DND-41 (cell line): ENCODE measurements at regions not wholly inside any gene's neighbourhood (a gene's known extent, or its start where the extent isn't known, plus 50 kb on each side); places are given as distances from the start of the nearest gene placed in this dataset.

Source experiments
- ATAC-seq: fragments of 200-7000 bp; cut with Tn5 transposase; 3 replicates; pipeline ENCODE4 v1.9.1; 2021; ENCODE audit warnings: low read depth; ENCODE audit not compliant: insufficient read depth
- DNase-seq: peaks from one replicate; pipeline ENCODE4 v3.0.0-alpha.2; 2020
- H2AFZ ChIP-seq: 2 replicates; pipeline ENCODE4 v1.6.0; 2012; ENCODE audit warnings: low read depth, low read length
- H3K27ac ChIP-seq: 2 replicates; pipeline ENCODE4 v1.5.1; 2012; ENCODE audit warnings: low read length, inconsistent platforms
- H3K27me3 ChIP-seq: fragments of 200-600 bp; sonication (generic); 2 replicates; pipeline ENCODE4 v1.6.0; 2012; ENCODE audit warnings: low read length, mild to moderate bottlenecking, inconsistent platforms; ENCODE audit not compliant: insufficient read depth, poor library complexity
- H3K36me3 ChIP-seq: 2 replicates; pipeline ENCODE4 v1.5.1; 2012; ENCODE audit warnings: low read length, inconsistent platforms; ENCODE audit not compliant: insufficient read depth
- H3K4me1 ChIP-seq: 2 replicates; pipeline ENCODE4 v1.5.1; 2012; ENCODE audit warnings: mild to moderate bottlenecking, low read length; ENCODE audit not compliant: insufficient read depth
- H3K4me2 ChIP-seq: 2 replicates; pipeline ENCODE4 v1.6.0; 2012; ENCODE audit warnings: mild to moderate bottlenecking, moderate library complexity, low read length, inconsistent platforms; ENCODE audit not compliant: insufficient read depth
- H3K4me3 ChIP-seq, 2 experiments: fragments of 200-600 bp in 1 of 2; shearing (Covaris generic) in 1 of 2; 2 replicates each; pipeline ENCODE4 v1.5.1; 2012 to 2016; ENCODE audit warnings: inconsistent platforms in 2 of 2, low read length in 2 of 2, mild to moderate bottlenecking in 2 of 2, low read depth in 1 of 2, moderate library complexity in 1 of 2
- H3K79me2 ChIP-seq: 2 replicates; pipeline ENCODE4 v1.6.0; 2012; ENCODE audit warnings: low read length, inconsistent platforms; ENCODE audit not compliant: insufficient read depth
- H3K9ac ChIP-seq: 2 replicates; pipeline ENCODE4 v1.6.0; 2012; ENCODE audit warnings: low read depth, mild to moderate bottlenecking, inconsistent platforms, low read length, moderate library complexity
- H3K9me3 ChIP-seq: 2 replicates; pipeline ENCODE4 v1.5.1; 2012; ENCODE audit warnings: low read length, moderate library complexity, mild to moderate bottlenecking, inconsistent platforms; ENCODE audit not compliant: insufficient read depth, severe bottlenecking
- H4K20me1 ChIP-seq: 2 replicates; pipeline ENCODE4 v1.6.0; 2012; ENCODE audit warnings: low read length; ENCODE audit not compliant: insufficient read depth
- EZH2 ChIP-seq: IDR thresholded peaks from 3 replicates; pipeline ENCODE4 v1.6.1; 2012; ENCODE audit warnings: borderline replicate concordance, low read depth, mild to moderate bottlenecking, moderate library complexity, low read length, inconsistent platforms; ENCODE audit not compliant: severe bottlenecking
- TF ChIP-seq, protein P1 (sequence below): IDR thresholded peaks from 2 replicates; pipeline ENCODE4 v1.5.1; 2012; ENCODE audit warnings: borderline replicate concordance, low read length, moderate library complexity, mild to moderate bottlenecking; ENCODE audit not compliant: poor library complexity, severe bottlenecking; ENCODE audit errors: extremely low read depth

GRCh38 chr18:34159691-34160185 is 65.0 kb downstream of the NOL4 start:
- no peaks in the 10 kb centered on the region for H3K27me3 ChIP-seq
- ATAC-seq (no peak), DNase-seq (no peak)
- H3K9ac ChIP-seq, result no peak overlapping the region
- no peak overlapping the region for H3K4me2 ChIP-seq
- H3K4me1 ChIP-seq, result no peaks in the 10 kb centered on the region
- no peak overlapping the region for H3K27ac ChIP-seq
- TF ChIP-seq EZH2, result no peak
- TF ChIP-seq, protein P1, sequence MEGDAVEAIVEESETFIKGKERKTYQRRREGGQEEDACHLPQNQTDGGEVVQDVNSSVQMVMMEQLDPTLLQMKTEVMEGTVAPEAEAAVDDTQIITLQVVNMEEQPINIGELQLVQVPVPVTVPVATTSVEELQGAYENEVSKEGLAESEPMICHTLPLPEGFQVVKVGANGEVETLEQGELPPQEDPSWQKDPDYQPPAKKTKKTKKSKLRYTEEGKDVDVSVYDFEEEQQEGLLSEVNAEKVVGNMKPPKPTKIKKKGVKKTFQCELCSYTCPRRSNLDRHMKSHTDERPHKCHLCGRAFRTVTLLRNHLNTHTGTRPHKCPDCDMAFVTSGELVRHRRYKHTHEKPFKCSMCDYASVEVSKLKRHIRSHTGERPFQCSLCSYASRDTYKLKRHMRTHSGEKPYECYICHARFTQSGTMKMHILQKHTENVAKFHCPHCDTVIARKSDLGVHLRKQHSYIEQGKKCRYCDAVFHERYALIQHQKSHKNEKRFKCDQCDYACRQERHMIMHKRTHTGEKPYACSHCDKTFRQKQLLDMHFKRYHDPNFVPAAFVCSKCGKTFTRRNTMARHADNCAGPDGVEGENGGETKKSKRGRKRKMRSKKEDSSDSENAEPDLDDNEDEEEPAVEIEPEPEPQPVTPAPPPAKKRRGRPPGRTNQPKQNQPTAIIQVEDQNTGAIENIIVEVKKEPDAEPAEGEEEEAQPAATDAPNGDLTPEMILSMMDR, result no peak
- no peaks in the 10 kb centered on the region for H3K79me2 ChIP-seq
- H3K36me3 ChIP-seq, result no peaks in the 10 kb centered on the region
- H2AFZ ChIP-seq, result no peak overlapping the region
- no peak overlapping the region for H3K4me3 ChIP-seq
- no peaks in the 10 kb centered on the region for H3K9me3 ChIP-seq
- H4K20me1 ChIP-seq, result no peaks in the 10 kb centered on the region

- H3K4me1 ChIP-seq, result no peaks in the 10 kb centered on the region
- no peaks in the 10 kb centered on the region for H3K79me2 ChIP-seq
- H3K36me3 ChIP-seq, result no peaks in the 10 kb centered on the region
- TF ChIP-seq, protein P1, result no peak
- no peak for TF ChIP-seq EZH2
- H3K4me3 ChIP-seq, result no peak overlapping the region
- H4K20me1 ChIP-seq, result no peaks in the 10 kb centered on the region
- ATAC-seq, result no peak
- DNase-seq, result no peak
- H2AFZ ChIP-seq, result no peak overlapping the region
- H3K9me3 ChIP-seq, result no peaks in the 10 kb centered on the region
- H3K27ac ChIP-seq, result no peak overlapping the region
- no peaks in the 10 kb centered on the region for H3K27me3 ChIP-seq
- H3K9ac ChIP-seq, result no peak overlapping the region
- H3K4me2 ChIP-seq, result no peak overlapping the region
Observed at GRCh38 chr18:34158881-34159690, 65.6 kb downstream of the NOL4 start.

DNA sequence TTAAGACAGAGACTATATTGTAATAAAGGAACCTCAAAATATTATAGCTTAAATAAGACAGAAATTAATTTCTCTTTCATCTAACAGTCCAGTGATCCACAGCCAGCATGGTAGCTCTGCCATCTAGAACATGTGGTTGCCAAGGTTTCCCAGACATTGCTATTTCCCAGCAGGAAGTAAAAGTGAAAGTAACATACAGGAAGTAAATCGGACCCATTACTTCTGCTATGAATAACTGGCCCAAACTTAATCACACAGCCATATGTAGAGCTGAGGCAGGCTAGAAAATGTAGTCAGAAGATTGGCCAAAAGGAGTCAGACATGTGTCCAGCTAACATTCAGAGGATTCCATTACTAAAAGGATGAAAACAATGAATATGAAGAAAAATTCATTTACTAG is 71.0 kb downstream of the NOL4 start:
- Histone ChIP-seq H3K27me3 (no peaks in the 10 kb centered on the region), H3K36me3 (no peaks in the 10 kb centered on the region), H3K4me2 (peak overlapping the region; percentile 14; the same call in 1 of the 2 replicates), H3K79me2 (no peaks in the 10 kb centered on the region), H2AFZ (0 out of 2 replicates have a peak overlapping the region, but pooled peaks have one; percentile 42), H3K9me3 (no peaks in the 10 kb centered on the region), H3K4me3 (no peak overlapping the region), H3K27ac (no peak overlapping the region), H4K20me1 (no peaks in the 10 kb centered on the region), H3K9ac (no peak overlapping the region), H3K4me1 (peaks cover 3% of the 10 kb centered on the region; the same call in 1 of the 2 replicates)
- TF ChIP-seq EZH2, result no peak
- TF ChIP-seq, protein P1, result no peak
- DNase-seq (no peak), ATAC-seq (peak; percentile 79)
